Kidney epithelial cell (primary cell): ENCODE measurements at regions not wholly inside any gene's neighbourhood (a gene's known extent, or its start where the extent isn't known, plus 50 kb on each side); places are given as distances from the start of the nearest gene placed in this dataset.
A peak's percentile ranks its signal among the peaks of the same experiment; 100 is the strongest.

ENCODE experiments used
- DNase-seq: peaks from one replicate; pipeline ENCODE4 v3.0.0-alpha.2; 2010; ENCODE audit warnings: low read depth
- H3K27me3 ChIP-seq: 2 replicates; pipeline ENCODE4 v1.6.0; 2011; ENCODE audit warnings: low read length; ENCODE audit not compliant: control insufficient read depth, insufficient read depth
- H3K36me3 ChIP-seq: 2 replicates; pipeline ENCODE4 v1.5.1; 2011; ENCODE audit warnings: low read length; ENCODE audit not compliant: control insufficient read depth, insufficient read depth
- H3K4me3 ChIP-seq: 2 replicates; pipeline ENCODE4 v1.5.1; 2011; ENCODE audit warnings: low read depth, mild to moderate bottlenecking, control low read depth, low read length
- CTCF ChIP-seq: IDR thresholded peaks from 2 replicates; pipeline ENCODE4 v1.5.1; 2011; ENCODE audit warnings: mild to moderate bottlenecking, moderate library complexity, low read length, control low read depth, inconsistent platforms; ENCODE audit not compliant: insufficient read depth, poor library complexity, severe bottlenecking

GRCh38 chr5:110257971-110258370, 468.5 kb downstream of the TMEM232 start:
- H3K4me3 ChIP-seq = no peak overlapping the region
- no peaks in the 10 kb centered on the region for H3K27me3 ChIP-seq
- H3K36me3 ChIP-seq = no peaks in the 10 kb centered on the region
- no peak for DNase-seq
- TF ChIP-seq CTCF = no peak

- peak; percentile 35 for DNase-seq
- no peak for TF ChIP-seq CTCF
- no peaks in the 10 kb centered on the region for H3K36me3 ChIP-seq
- H3K4me3 ChIP-seq = no peak overlapping the region
- no peaks in the 10 kb centered on the region for H3K27me3 ChIP-seq
These were observed 467.8 kb downstream of the TMEM232 start for GRCh38 chr5:110258460-110259216.

GRCh38 chr5:110262749-110263148, 463.7 kb downstream of the TMEM232 start:
- no peak for TF ChIP-seq CTCF
- DNase-seq = no peak

GRCh38 chr5:110264661-110265060, 461.8 kb downstream of the TMEM232 start:
- no peak for TF ChIP-seq CTCF
- Histone ChIP-seq H3K4me3 (no peak overlapping the region), H3K27me3 (no peaks in the 10 kb centered on the region), H3K36me3 (no peaks in the 10 kb centered on the region)
- DNase-seq = no peak

More at GRCh38 chr5:110262749-110263148, 463.7 kb downstream of the TMEM232 start:
- Histone ChIP-seq H3K36me3 (no peaks in the 10 kb centered on the region), H3K27me3 (no peaks in the 10 kb centered on the region), H3K4me3 (no peak overlapping the region)

- no peak for TF ChIP-seq CTCF
- no peak for DNase-seq
- no peak overlapping the region for H3K4me3 ChIP-seq
- no peaks in the 10 kb centered on the region for H3K36me3 ChIP-seq
- no peaks in the 10 kb centered on the region for H3K27me3 ChIP-seq
These were observed 461.3 kb downstream of the TMEM232 start for GRCh38 chr5:110265162-110265561.

GRCh38 chr5:110267714-110268113, 458.8 kb downstream of the TMEM232 start:
- no peak for TF ChIP-seq CTCF
- Histone ChIP-seq H3K36me3 (no peaks in the 10 kb centered on the region), H3K4me3 (no peak overlapping the region), H3K27me3 (no peaks in the 10 kb centered on the region)
- DNase-seq = no peak
